Cardiac muscle cell (in vitro differentiated cells and primary cell): ENCODE measurements at regions not wholly inside any gene's neighbourhood (a gene's known extent, or its start where the extent isn't known, plus 50 kb on each side); places are given as distances from the start of the nearest gene placed in this dataset.

Source experiments
- DNase-seq, 2 donors: peaks; one replicate each; pipeline versions ENCODE4 v3.0.0 to v3.0.0-alpha.2; 2010 to 2017; ENCODE audit warnings: low read depth in 1 of 2, low spot score in 1 of 2
- H3K27ac ChIP-seq: fragments of 200-600 bp; sonication (generic); 2 replicates; pipeline ENCODE4 v1.5.1; 2016
- H3K27me3 ChIP-seq: fragments of 200-600 bp; sonication (generic); 2 replicates; pipeline ENCODE4 v1.6.0; 2016; ENCODE audit warnings: control low read depth
- H3K36me3 ChIP-seq: fragments of 200-600 bp; sonication (generic); 2 replicates; pipeline ENCODE4 v1.5.1; 2016; ENCODE audit warnings: control low read depth
- H3K4me1 ChIP-seq: fragments of 200-600 bp; sonication (generic); 2 replicates; pipeline ENCODE4 v1.8.1; 2017; ENCODE audit warnings: low read depth, mild to moderate bottlenecking, mixed run types
- H3K4me3 ChIP-seq: fragments of 200-600 bp; sonication (generic); 2 replicates; pipeline ENCODE4 v1.5.1; 2016; ENCODE audit warnings: mild to moderate bottlenecking
- H3K9me3 ChIP-seq: fragments of 200-600 bp; sonication (generic); 2 replicates; pipeline ENCODE4 v1.5.1; 2017; ENCODE audit warnings: low read depth, mild to moderate bottlenecking, control low read depth
- TF ChIP-seq, protein P1 (sequence below): IDR thresholded peaks from 2 replicates; pipeline ENCODE4 v1.5.1; 2012; ENCODE audit warnings: low read depth, mild to moderate bottlenecking, low read length

DNA sequence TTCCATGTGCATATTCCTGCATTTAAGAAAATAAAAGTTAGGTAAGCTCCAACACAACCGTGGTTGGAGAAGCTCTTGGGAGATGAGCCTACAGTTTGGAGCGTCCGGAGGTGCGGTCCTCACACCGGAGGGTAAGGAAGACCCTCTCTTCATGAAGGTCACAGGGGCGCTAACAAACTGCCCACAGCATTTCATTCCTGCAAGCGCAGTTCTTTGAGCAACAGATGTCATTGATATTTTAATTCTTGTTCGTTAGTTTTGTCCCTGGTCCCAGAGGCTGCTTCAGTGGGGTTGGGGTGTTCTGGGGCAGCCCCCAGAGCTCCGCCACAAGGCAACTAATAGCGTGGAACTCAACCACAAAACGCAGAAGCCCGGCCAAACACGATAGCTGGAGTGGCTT, 376.2 kb downstream of the IRX2 start:
- no peak for DNase-seq
- H3K27ac ChIP-seq: no peak overlapping the region

DNA sequence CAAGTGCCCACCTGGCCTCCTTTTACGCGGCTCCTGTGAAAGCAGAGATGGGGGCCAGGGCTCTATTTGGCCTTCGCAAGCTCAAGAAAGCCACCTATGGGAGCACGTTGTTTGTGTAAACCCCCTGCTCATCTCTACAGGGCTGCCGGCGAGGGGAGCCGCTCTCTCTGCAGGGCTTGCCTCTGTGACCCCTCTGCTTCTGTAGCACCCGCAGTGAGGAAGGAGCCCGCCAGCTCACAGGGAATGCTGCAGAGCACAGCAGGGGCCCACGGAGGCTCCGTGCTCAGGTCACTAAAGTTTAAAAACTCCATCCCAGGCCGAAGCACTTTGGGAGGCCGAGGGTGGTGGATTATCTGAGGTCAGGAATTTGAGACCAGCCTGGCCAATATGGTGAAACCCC, 376.8 kb downstream of the IRX2 start:
- Histone ChIP-seq H3K4me3 (no peak overlapping the region), H3K36me3 (no peaks in the 10 kb centered on the region), H3K27me3 (no peaks in the 10 kb centered on the region), H3K4me1 (no peaks in the 10 kb centered on the region), H3K27ac (no peak overlapping the region), H3K9me3 (no peaks in the 10 kb centered on the region)
- DNase-seq: no peak
- TF ChIP-seq, protein P1, sequence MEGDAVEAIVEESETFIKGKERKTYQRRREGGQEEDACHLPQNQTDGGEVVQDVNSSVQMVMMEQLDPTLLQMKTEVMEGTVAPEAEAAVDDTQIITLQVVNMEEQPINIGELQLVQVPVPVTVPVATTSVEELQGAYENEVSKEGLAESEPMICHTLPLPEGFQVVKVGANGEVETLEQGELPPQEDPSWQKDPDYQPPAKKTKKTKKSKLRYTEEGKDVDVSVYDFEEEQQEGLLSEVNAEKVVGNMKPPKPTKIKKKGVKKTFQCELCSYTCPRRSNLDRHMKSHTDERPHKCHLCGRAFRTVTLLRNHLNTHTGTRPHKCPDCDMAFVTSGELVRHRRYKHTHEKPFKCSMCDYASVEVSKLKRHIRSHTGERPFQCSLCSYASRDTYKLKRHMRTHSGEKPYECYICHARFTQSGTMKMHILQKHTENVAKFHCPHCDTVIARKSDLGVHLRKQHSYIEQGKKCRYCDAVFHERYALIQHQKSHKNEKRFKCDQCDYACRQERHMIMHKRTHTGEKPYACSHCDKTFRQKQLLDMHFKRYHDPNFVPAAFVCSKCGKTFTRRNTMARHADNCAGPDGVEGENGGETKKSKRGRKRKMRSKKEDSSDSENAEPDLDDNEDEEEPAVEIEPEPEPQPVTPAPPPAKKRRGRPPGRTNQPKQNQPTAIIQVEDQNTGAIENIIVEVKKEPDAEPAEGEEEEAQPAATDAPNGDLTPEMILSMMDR: no peak

More for the DNA sequence above, 376.2 kb downstream of the IRX2 start:
- TF ChIP-seq, protein P1: no peak
- no peaks in the 10 kb centered on the region for H3K4me1 ChIP-seq
- no peaks in the 10 kb centered on the region for H3K27me3 ChIP-seq
- H3K36me3 ChIP-seq: no peaks in the 10 kb centered on the region
- H3K9me3 ChIP-seq: no peaks in the 10 kb centered on the region
- H3K4me3 ChIP-seq: no peak overlapping the region

DNA sequence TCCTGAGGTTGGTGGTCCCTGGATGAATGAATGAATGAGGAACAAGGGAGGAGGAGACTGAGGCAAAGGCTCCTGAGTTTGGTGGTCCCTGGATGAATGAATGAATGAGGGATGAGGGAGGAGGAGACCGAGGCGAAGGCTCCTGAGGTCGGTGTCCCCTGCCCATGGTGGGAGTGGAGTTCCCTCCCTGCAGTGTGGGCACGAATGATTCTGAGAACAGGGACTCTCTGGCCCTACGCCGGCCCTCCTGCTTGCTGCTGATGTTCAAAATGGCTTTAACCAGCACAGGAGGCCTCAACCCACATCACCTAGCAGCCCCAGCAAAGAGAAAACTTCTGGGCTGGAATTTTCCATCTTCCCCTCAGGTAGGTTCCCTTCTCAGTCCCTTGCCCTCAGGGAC, 377.8 kb downstream of the IRX2 start:
- H3K4me3 ChIP-seq: no peak overlapping the region
- no peak overlapping the region for H3K27ac ChIP-seq
- TF ChIP-seq, protein P1: no peak
- H3K27me3 ChIP-seq: no peaks in the 10 kb centered on the region
- H3K4me1 ChIP-seq: no peaks in the 10 kb centered on the region
- no peaks in the 10 kb centered on the region for H3K36me3 ChIP-seq
- DNase-seq: no peak
- no peaks in the 10 kb centered on the region for H3K9me3 ChIP-seq

DNA sequence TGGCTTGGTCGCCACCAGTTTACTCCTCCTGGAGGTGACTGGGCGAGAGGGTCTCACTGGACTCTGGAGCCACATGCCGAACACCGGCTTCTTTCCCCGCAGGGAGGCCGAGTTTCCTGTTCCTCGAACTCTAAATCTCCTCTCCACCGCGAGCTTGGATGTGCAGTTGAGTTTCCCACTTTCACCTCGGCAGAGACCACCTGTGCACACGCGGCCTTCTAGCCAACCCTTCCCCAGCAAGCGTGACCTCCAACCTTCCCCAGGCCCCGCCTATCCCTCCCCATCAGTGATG, 380.1 kb downstream of the IRX2 start:
- TF ChIP-seq, protein P1: no peak

DNA sequence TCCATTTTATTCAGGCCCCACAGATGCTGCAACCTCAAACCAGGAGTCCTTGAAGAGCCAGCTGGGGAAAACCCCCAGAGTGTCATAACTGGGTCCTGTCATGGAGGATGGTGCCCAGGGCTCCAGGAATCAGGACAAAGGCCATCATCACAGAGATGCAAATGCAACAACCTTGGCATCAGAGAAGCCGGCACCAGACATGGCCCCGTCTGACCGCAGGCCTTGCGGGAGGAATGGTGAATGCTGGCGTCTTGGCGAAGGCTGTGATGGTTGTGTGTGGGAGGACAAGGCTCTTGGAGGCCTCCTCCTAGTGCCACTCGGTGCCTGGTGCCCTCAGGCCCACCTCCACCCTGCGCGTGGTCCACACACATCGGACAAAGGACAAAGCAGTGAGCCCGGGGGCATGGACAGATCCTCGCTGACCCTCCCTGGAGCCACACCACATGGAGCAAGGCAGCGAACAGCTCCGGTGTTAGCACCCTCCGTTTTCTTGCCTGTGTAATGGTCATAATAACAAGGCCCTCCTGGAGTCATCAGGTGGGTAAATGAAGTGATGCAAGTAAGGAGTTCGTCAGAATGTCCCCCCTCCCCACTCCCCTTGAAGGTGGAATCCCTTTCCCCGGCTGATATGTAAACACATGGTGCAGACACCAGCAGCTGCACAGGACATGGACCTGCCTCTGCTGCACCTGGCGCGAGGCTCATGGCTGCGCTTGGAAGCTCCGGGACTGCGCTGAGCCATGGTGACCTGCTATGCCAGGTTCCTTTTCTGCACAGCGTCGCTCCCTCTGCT, 380.7 kb downstream of the IRX2 start:
- TF ChIP-seq, protein P1: no peak
- H3K4me1 ChIP-seq: no peaks in the 10 kb centered on the region
- H3K27ac ChIP-seq: no peak overlapping the region
- H3K27me3 ChIP-seq: no peaks in the 10 kb centered on the region
- H3K36me3 ChIP-seq: no peaks in the 10 kb centered on the region
- no peak for DNase-seq
- no peaks in the 10 kb centered on the region for H3K9me3 ChIP-seq
- no peak overlapping the region for H3K4me3 ChIP-seq

More for the DNA sequence above, 380.1 kb downstream of the IRX2 start:
- H3K9me3 ChIP-seq: no peaks in the 10 kb centered on the region
- H3K27ac ChIP-seq: no peak overlapping the region
- H3K4me1 ChIP-seq: no peaks in the 10 kb centered on the region
- DNase-seq: no peak
- H3K36me3 ChIP-seq: no peaks in the 10 kb centered on the region
- H3K4me3 ChIP-seq: no peak overlapping the region
- no peaks in the 10 kb centered on the region for H3K27me3 ChIP-seq
